ENCODE measurements at regions not wholly inside any gene's neighbourhood (a gene's known extent, or its start where the extent isn't known, plus 50 kb on each side); places are given as distances from the start of the nearest gene placed in this dataset.

- H3K27me3 ChIP-seq (ENCODE audit: low read depth, low read length) = no peaks in the 10 kb centered on the region
- H3K27ac ChIP-seq (ENCODE audit: low read length) = no peak overlapping the region
- H3K9me3 ChIP-seq (ENCODE audit: control insufficient read depth in 1 of 2, low read length in 2 of 2) = no peaks in the 10 kb centered on the region
- no peak overlapping the region for H3K4me3 ChIP-seq (ENCODE audit: low read depth in 1 of 2, low read length in 2 of 2)
- H3K4me1 ChIP-seq (ENCODE audit: control insufficient read depth in 1 of 2, insufficient read depth in 2 of 2, low read length in 2 of 2) = peaks cover 0 to 6% of the 10 kb centered on the region in 2 donors
- no peaks in the 10 kb centered on the region for H3K36me3 ChIP-seq (ENCODE audit: control insufficient read depth in 1 of 2, insufficient read depth in 2 of 2, low read length in 2 of 2)
These were observed 232.2 kb downstream of the C4orf33 start for GRCh38 chr4:129328162-129328561.

GRCh38 chr4:129334136-129334535 is 238.2 kb downstream of the C4orf33 start:
- H3K27me3 ChIP-seq (ENCODE audit: low read depth, low read length) = no peaks in the 10 kb centered on the region
- no peaks in the 10 kb centered on the region for H3K4me1 ChIP-seq (ENCODE audit: control insufficient read depth in 1 of 2, insufficient read depth in 2 of 2, low read length in 2 of 2)
- H3K4me3 ChIP-seq (ENCODE audit: low read depth in 1 of 2, low read length in 2 of 2) = no peak overlapping the region
- no peaks in the 10 kb centered on the region for H3K9me3 ChIP-seq (ENCODE audit: control insufficient read depth in 1 of 2, low read length in 2 of 2)
- no peak overlapping the region for H3K27ac ChIP-seq (ENCODE audit: low read length)
- H3K36me3 ChIP-seq (ENCODE audit: control insufficient read depth in 1 of 2, insufficient read depth in 2 of 2, low read length in 2 of 2) = no peaks in the 10 kb centered on the region

GRCh38 chr4:129335276-129335675 is 239.3 kb downstream of the C4orf33 start:
- no peaks in the 10 kb centered on the region for H3K9me3 ChIP-seq (ENCODE audit: control insufficient read depth in 1 of 2, low read length in 2 of 2)
- H3K4me1 ChIP-seq (ENCODE audit: control insufficient read depth in 1 of 2, insufficient read depth in 2 of 2, low read length in 2 of 2) = no peaks in the 10 kb centered on the region
- no peaks in the 10 kb centered on the region for H3K36me3 ChIP-seq (ENCODE audit: control insufficient read depth in 1 of 2, insufficient read depth in 2 of 2, low read length in 2 of 2)
- no peaks in the 10 kb centered on the region for H3K27me3 ChIP-seq (ENCODE audit: low read depth, low read length)
- no peak overlapping the region for H3K4me3 ChIP-seq (ENCODE audit: low read depth in 1 of 2, low read length in 2 of 2)
- H3K27ac ChIP-seq (ENCODE audit: low read length) = no peak overlapping the region

- H3K9me3 ChIP-seq (ENCODE audit: control insufficient read depth in 1 of 2, low read length in 2 of 2) = no peaks in the 10 kb centered on the region
- H3K27ac ChIP-seq (ENCODE audit: low read length) = no peak overlapping the region
- no peak overlapping the region for H3K4me3 ChIP-seq (ENCODE audit: low read depth in 1 of 2, low read length in 2 of 2)
- no peaks in the 10 kb centered on the region for H3K4me1 ChIP-seq (ENCODE audit: control insufficient read depth in 1 of 2, insufficient read depth in 2 of 2, low read length in 2 of 2)
- H3K27me3 ChIP-seq (ENCODE audit: low read depth, low read length) = no peaks in the 10 kb centered on the region
- H3K36me3 ChIP-seq (ENCODE audit: control insufficient read depth in 1 of 2, insufficient read depth in 2 of 2, low read length in 2 of 2) = no peaks in the 10 kb centered on the region
These were observed 239.9 kb downstream of the C4orf33 start for GRCh38 chr4:129335818-129336217.

- Histone ChIP-seq H3K27me3 (ENCODE audit: low read depth, low read length) (no peaks in the 10 kb centered on the region), H3K4me1 (ENCODE audit: control insufficient read depth in 1 of 2, insufficient read depth in 2 of 2, low read length in 2 of 2) (no peaks in the 10 kb centered on the region)
These were observed 240.7 kb downstream of the C4orf33 start for GRCh38 chr4:129336457-129337227.

GRCh38 chr4:129337228-129337620 is 241.3 kb downstream of the C4orf33 start:
- Histone ChIP-seq H3K4me1 (ENCODE audit: control insufficient read depth in 1 of 2, insufficient read depth in 2 of 2, low read length in 2 of 2) (peaks cover 0 to under 1% of the 10 kb centered on the region in 2 donors), H3K36me3 (ENCODE audit: control insufficient read depth in 1 of 2, insufficient read depth in 2 of 2, low read length in 2 of 2) (no peaks in the 10 kb centered on the region)

More at GRCh38 chr4:129336457-129337227, 240.7 kb downstream of the C4orf33 start:
- H3K4me3 ChIP-seq (ENCODE audit: low read depth in 1 of 2, low read length in 2 of 2) = no peak overlapping the region
- H3K27ac ChIP-seq (ENCODE audit: low read length) = no peak overlapping the region
- H3K9me3 ChIP-seq (ENCODE audit: control insufficient read depth in 1 of 2, low read length in 2 of 2) = no peaks in the 10 kb centered on the region
- no peaks in the 10 kb centered on the region for H3K36me3 ChIP-seq (ENCODE audit: control insufficient read depth in 1 of 2, insufficient read depth in 2 of 2, low read length in 2 of 2)

GRCh38 chr4:129342819-129343408 is 247.0 kb downstream of the C4orf33 start:
- H3K27ac ChIP-seq (ENCODE audit: low read length) = peak overlapping the region; percentile 46
- H3K9me3 ChIP-seq (ENCODE audit: control insufficient read depth in 1 of 2, low read length in 2 of 2) = no peaks in the 10 kb centered on the region
- no peaks in the 10 kb centered on the region for H3K27me3 ChIP-seq (ENCODE audit: low read depth, low read length)
- peaks cover 0 to 8% of the 10 kb centered on the region in 2 donors for H3K4me1 ChIP-seq (ENCODE audit: control insufficient read depth in 1 of 2, insufficient read depth in 2 of 2, low read length in 2 of 2)
- H3K4me3 ChIP-seq (ENCODE audit: low read depth in 1 of 2, low read length in 2 of 2) = peak overlapping the region in 1 of 2 donors; percentile 26
- no peaks in the 10 kb centered on the region for H3K36me3 ChIP-seq (ENCODE audit: control insufficient read depth in 1 of 2, insufficient read depth in 2 of 2, low read length in 2 of 2)

More at GRCh38 chr4:129337228-129337620, 241.3 kb downstream of the C4orf33 start:
- Histone ChIP-seq H3K27me3 (ENCODE audit: low read depth, low read length) (no peaks in the 10 kb centered on the region), H3K27ac (ENCODE audit: low read length) (no peak overlapping the region), H3K4me3 (ENCODE audit: low read depth in 1 of 2, low read length in 2 of 2) (no peak overlapping the region), H3K9me3 (ENCODE audit: control insufficient read depth in 1 of 2, low read length in 2 of 2) (no peaks in the 10 kb centered on the region)

GRCh38 chr4:129344058-129344457 is 248.1 kb downstream of the C4orf33 start:
- no peaks in the 10 kb centered on the region for H3K9me3 ChIP-seq (ENCODE audit: control insufficient read depth in 1 of 2, low read length in 2 of 2)
- H3K27me3 ChIP-seq (ENCODE audit: low read depth, low read length) = no peaks in the 10 kb centered on the region
- no peak overlapping the region for H3K4me3 ChIP-seq (ENCODE audit: low read depth in 1 of 2, low read length in 2 of 2)
- no peaks in the 10 kb centered on the region for H3K36me3 ChIP-seq (ENCODE audit: control insufficient read depth in 1 of 2, insufficient read depth in 2 of 2, low read length in 2 of 2)
- H3K27ac ChIP-seq (ENCODE audit: low read length) = no peak overlapping the region
- peaks cover 0 to 8% of the 10 kb centered on the region in 2 donors for H3K4me1 ChIP-seq (ENCODE audit: control insufficient read depth in 1 of 2, insufficient read depth in 2 of 2, low read length in 2 of 2)

GRCh38 chr4:129345609-129346008 is 249.7 kb downstream of the C4orf33 start:
- no peaks in the 10 kb centered on the region for H3K27me3 ChIP-seq (ENCODE audit: low read depth, low read length)
- no peaks in the 10 kb centered on the region for H3K9me3 ChIP-seq (ENCODE audit: control insufficient read depth in 1 of 2, low read length in 2 of 2)
- peaks cover 0 to 8% of the 10 kb centered on the region in 2 donors for H3K4me1 ChIP-seq (ENCODE audit: control insufficient read depth in 1 of 2, insufficient read depth in 2 of 2, low read length in 2 of 2)
- H3K36me3 ChIP-seq (ENCODE audit: control insufficient read depth in 1 of 2, insufficient read depth in 2 of 2, low read length in 2 of 2) = no peaks in the 10 kb centered on the region
- H3K27ac ChIP-seq (ENCODE audit: low read length) = no peak overlapping the region
- H3K4me3 ChIP-seq (ENCODE audit: low read depth in 1 of 2, low read length in 2 of 2) = no peak overlapping the region

GRCh38 chr4:129346036-129346435 is 250.1 kb downstream of the C4orf33 start:
- peaks cover 0 to 8% of the 10 kb centered on the region in 2 donors for H3K4me1 ChIP-seq (ENCODE audit: control insufficient read depth in 1 of 2, insufficient read depth in 2 of 2, low read length in 2 of 2)
- no peak overlapping the region for H3K27ac ChIP-seq (ENCODE audit: low read length)
- no peaks in the 10 kb centered on the region for H3K36me3 ChIP-seq (ENCODE audit: control insufficient read depth in 1 of 2, insufficient read depth in 2 of 2, low read length in 2 of 2)
- H3K9me3 ChIP-seq (ENCODE audit: control insufficient read depth in 1 of 2, low read length in 2 of 2) = no peaks in the 10 kb centered on the region
- H3K27me3 ChIP-seq (ENCODE audit: low read depth, low read length) = no peaks in the 10 kb centered on the region
- H3K4me3 ChIP-seq (ENCODE audit: low read depth in 1 of 2, low read length in 2 of 2) = no peak overlapping the region

- H3K36me3 ChIP-seq (ENCODE audit: control insufficient read depth in 1 of 2, insufficient read depth in 2 of 2, low read length in 2 of 2) = no peaks in the 10 kb centered on the region
- H3K4me1 ChIP-seq (ENCODE audit: control insufficient read depth in 1 of 2, insufficient read depth in 2 of 2, low read length in 2 of 2) = peaks cover 0 to 8% of the 10 kb centered on the region in 2 donors
- no peaks in the 10 kb centered on the region for H3K9me3 ChIP-seq (ENCODE audit: control insufficient read depth in 1 of 2, low read length in 2 of 2)
- H3K4me3 ChIP-seq (ENCODE audit: low read depth in 1 of 2, low read length in 2 of 2) = no peak overlapping the region
- no peaks in the 10 kb centered on the region for H3K27me3 ChIP-seq (ENCODE audit: low read depth, low read length)
- no peak overlapping the region for H3K27ac ChIP-seq (ENCODE audit: low read length)
These were observed 250.8 kb downstream of the C4orf33 start for GRCh38 chr4:129346734-129347133.
